ENCODE measurements at regions not wholly inside any gene's neighbourhood (a gene's known extent, or its start where the extent isn't known, plus 50 kb on each side); places are given as distances from the start of the nearest gene placed in this dataset.

DNA sequence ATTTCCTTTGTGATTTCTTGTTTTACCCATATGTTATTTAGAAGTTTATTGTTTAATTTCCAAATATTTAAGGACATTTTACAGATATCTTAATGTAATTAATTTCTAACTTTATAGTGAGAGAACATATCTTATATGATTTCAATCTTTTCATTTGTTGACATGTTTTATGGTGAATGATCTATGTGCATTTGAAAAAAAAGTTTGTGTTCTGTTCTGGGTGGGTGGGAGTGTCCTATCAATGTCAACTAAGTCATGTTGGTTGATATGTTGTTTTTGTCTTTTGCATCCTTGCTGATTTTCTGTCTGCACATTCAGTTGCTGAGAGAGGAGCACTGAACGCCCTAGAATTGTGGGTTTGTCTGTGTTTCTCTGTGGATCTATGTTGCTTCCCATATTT is 50.3 kb upstream of the CBFA2T3 start:
- intact Hi-C loops (cut with micrococcal nuclease), result no loop called here
- ChIA-PET POLR2A (no interaction called here), CTCF (no interaction called here)
- no peak overlapping the region for H3K27ac Mint-ChIP-seq
- no peaks in the 10 kb centered on the region for H3K36me3 Mint-ChIP-seq (ENCODE audit: low read depth)
- H3K9me3 Mint-ChIP-seq, result peaks cover 14% of the 10 kb centered on the region
- no peak overlapping the region for H3K4me3 Mint-ChIP-seq
- no peak for DNase-seq
- TF ChIP-seq, protein P1, sequence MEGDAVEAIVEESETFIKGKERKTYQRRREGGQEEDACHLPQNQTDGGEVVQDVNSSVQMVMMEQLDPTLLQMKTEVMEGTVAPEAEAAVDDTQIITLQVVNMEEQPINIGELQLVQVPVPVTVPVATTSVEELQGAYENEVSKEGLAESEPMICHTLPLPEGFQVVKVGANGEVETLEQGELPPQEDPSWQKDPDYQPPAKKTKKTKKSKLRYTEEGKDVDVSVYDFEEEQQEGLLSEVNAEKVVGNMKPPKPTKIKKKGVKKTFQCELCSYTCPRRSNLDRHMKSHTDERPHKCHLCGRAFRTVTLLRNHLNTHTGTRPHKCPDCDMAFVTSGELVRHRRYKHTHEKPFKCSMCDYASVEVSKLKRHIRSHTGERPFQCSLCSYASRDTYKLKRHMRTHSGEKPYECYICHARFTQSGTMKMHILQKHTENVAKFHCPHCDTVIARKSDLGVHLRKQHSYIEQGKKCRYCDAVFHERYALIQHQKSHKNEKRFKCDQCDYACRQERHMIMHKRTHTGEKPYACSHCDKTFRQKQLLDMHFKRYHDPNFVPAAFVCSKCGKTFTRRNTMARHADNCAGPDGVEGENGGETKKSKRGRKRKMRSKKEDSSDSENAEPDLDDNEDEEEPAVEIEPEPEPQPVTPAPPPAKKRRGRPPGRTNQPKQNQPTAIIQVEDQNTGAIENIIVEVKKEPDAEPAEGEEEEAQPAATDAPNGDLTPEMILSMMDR (IDR thresholded peaks at IDR 0.05), result no peak
- ATAC-seq (ENCODE audit: low read depth), result no peak
- H3K27me3 Mint-ChIP-seq, result peaks cover 11% of the 10 kb centered on the region
- H3K4me1 Mint-ChIP-seq, result peaks cover 19% of the 10 kb centered on the region

DNA sequence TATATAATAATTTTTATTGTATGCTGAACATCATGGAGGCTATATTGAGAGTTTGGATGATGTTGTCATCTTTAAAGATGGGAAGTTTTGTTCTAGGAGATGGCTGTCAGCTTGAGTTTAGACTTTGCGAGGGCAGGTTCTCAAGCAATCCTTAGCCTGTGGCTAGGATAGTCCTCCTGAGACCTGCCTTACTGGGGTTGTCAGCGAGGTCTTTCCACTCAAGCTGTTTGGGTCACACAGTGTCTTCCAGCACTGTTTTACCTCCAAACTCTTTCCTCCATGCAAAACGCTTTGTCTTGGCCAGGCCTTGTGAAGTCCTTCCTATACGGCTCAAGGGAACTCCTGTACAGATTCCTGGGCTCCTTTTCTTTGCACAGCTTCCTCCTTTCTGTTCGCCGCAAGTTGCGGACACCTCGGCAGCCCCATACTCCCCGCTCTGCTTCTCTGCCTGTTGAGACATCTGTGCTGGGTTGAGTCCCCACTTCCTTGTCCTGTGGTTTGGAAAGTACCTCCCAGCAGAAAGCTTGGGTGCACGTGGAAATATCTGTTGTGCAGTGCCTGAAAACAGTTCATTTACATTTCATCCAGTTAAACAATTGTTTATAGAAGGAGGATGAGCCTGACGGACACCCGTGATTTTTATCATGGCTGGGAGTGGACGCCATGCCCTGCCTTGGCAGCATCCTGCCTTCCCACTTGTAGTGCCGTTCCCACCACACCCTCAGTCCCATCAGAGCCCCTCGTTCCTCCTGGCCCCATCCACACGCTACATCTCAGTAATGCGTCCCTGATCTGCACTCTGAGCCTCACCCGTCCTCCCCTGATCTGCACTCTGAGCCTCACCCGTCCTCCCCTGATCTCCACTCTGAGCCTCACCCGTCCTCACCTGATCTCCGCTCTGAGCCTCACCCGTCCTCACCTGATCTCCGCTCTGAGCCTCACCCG is 55.0 kb upstream of the CBFA2T3 start:
- H3K4me3 Mint-ChIP-seq, result peak overlapping the region; percentile 66
- DNase-seq (peak; percentile 57), ATAC-seq (ENCODE audit: low read depth) (peak; percentile 99)
- TF ChIP-seq, protein P1 (IDR thresholded peaks at IDR 0.05), result no peak
- ChIA-PET CTCF (no interaction called here), POLR2A (interaction anchor here (0.5 to 1.6 kb wide), 8 partner anchors 45 to 95 kb away, joined by 3 to 13 read pairs (median 6); partner anchors contain the start of gene CBFA2T3)
- H3K9me3 Mint-ChIP-seq, result peaks cover 4% of the 10 kb centered on the region
- H3K4me1 Mint-ChIP-seq, result peaks cover 27% of the 10 kb centered on the region
- peaks cover 7% of the 10 kb centered on the region for H3K27me3 Mint-ChIP-seq
- H3K36me3 Mint-ChIP-seq (ENCODE audit: low read depth), result no peaks in the 10 kb centered on the region
- peak overlapping the region; percentile 84 for H3K27ac Mint-ChIP-seq
- intact Hi-C loops (cut with micrococcal nuclease), result loop anchor here (1.0 to 5.0 kb wide), 5 partner anchors 29 to 64 kb away; no protein-coding TSS in a partner anchor

DNA sequence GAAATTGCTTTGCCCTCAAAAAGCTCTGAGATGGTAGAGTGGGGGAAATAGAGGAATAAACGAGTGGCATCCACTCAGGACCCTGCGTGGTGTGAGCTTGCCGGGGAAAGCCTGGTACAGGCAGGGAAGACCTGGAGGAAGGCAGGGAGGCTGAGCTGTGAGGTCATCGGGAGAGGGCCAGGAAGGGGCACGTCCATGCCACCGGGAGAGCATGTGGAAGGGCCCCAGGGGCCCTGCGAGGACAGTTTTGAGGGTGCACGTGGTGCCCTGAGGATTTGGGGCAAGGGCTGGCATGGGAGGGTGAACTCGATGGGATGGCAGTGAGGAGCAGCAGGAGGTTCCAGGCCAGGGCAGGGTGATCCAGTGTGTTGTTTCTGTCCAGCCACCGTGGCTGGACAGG is 56.3 kb upstream of the CBFA2T3 start:
- no peaks in the 10 kb centered on the region for H3K9me3 Mint-ChIP-seq
- intact Hi-C loops (cut with micrococcal nuclease), result loop anchor here (2.0 to 5.0 kb wide), 4 partner anchors 27 to 61 kb away; no protein-coding TSS in a partner anchor
- H3K36me3 Mint-ChIP-seq (ENCODE audit: low read depth), result no peaks in the 10 kb centered on the region
- ChIA-PET CTCF (no interaction called here), POLR2A (no interaction called here)
- no peak overlapping the region for H3K4me3 Mint-ChIP-seq
- DNase-seq (no peak), ATAC-seq (ENCODE audit: low read depth) (no peak)
- peaks cover 35% of the 10 kb centered on the region for H3K4me1 Mint-ChIP-seq
- TF ChIP-seq, protein P1 (IDR thresholded peaks at IDR 0.05), result no peak
- H3K27ac Mint-ChIP-seq, result peak overlapping the region; percentile 50
- peaks cover 8% of the 10 kb centered on the region for H3K27me3 Mint-ChIP-seq

DNA sequence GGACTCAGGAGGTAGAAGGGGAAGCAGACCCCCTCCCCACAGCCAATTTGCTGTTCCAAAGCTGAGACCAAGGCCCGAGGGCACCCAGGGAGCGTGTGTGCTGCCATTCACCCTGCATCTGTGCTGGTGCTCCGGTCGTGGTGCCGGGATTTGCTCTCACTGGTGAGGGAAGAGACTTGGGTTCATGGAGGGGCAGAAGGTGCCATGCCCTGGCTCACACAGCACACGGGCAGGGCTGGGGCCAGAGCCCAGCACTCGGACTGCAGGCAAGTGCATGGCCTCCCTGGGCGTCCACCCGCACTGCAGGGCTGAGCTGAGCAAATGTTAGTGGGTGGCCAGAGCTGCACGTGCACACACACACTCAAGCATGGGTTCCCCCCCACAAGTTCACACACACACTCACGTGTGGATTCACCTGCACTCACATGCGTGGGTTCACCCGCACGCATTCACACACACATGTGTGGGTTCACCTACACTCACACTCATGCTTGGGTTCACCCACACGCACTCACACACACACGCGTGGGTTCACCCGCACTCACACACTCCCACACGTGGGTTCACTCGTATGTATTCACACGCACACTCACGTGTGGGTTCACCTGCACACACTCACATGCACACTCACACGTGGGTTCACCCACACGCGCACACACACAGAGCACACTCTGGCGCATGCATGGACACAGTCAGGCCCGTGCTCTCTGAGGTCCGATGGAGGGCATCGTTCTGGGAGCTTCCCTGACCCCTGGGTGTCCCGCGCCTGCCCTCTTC is 57.0 kb upstream of the CBFA2T3 start:
- Mint-ChIP-seq H3K4me3 (no peak overlapping the region), H3K27ac (peak overlapping the region; percentile 50), H3K36me3 (ENCODE audit: low read depth) (no peaks in the 10 kb centered on the region), H3K9me3 (no peaks in the 10 kb centered on the region), H3K4me1 (peaks cover 39% of the 10 kb centered on the region), H3K27me3 (peaks cover 8% of the 10 kb centered on the region)
- TF ChIP-seq, protein P1 (IDR thresholded peaks at IDR 0.05), result no peak
- intact Hi-C loops (cut with micrococcal nuclease), result loop anchor here (2.0 to 5.0 kb wide), 4 partner anchors 27 to 61 kb away; no protein-coding TSS in a partner anchor
- ChIA-PET CTCF (no interaction called here), POLR2A (no interaction called here)
- ATAC-seq (ENCODE audit: low read depth) (no peak), DNase-seq (no peak)

DNA sequence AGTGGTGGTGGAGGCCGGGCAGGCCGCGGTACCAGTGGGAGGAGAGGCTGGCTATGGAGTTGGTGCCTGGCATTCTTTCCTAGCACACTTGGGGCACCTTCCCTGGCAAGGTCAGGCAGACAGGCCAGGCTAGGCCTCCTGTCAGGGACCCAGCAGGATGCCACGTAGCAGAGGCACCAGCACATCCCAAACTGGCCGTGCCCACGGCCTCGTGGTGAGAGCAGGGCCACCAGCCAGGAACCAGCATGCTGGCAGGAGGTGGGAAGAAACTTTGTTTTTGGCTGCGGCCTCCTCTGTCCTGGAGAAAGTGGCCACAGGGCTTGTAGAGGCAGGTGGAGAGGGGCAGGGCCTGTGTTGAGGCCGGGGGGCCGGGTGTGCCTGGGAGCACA is 57.6 kb upstream of the CBFA2T3 start:
- Mint-ChIP-seq H3K27me3 (peaks cover 8% of the 10 kb centered on the region), H3K36me3 (ENCODE audit: low read depth) (no peaks in the 10 kb centered on the region), H3K27ac (no peak overlapping the region), H3K4me1 (peaks cover 39% of the 10 kb centered on the region), H3K4me3 (no peak overlapping the region), H3K9me3 (no peaks in the 10 kb centered on the region)
- CTCF ChIA-PET, result no interaction called here
- intact Hi-C loops (cut with micrococcal nuclease), result loop anchor here (5.0 kb wide), 2 partner anchors 37 to 52 kb away; no protein-coding TSS in a partner anchor
- TF ChIP-seq, protein P1 (IDR thresholded peaks at IDR 0.05), result no peak
- ATAC-seq (ENCODE audit: low read depth), result no peak
- POLR2A ChIA-PET, result no interaction called here
- no peak for DNase-seq
